Erythroblast (primary cell): ENCODE measurements at regions not wholly inside any gene's neighbourhood (a gene's known extent, or its start where the extent isn't known, plus 50 kb on each side); places are given as distances from the start of the nearest gene placed in this dataset.

Experiments
- DNase-seq, 2 experiments: peaks; one replicate each; lab custom pipeline; 2025; lab: John Stamatoyannopoulos, UW
- GATA1 ChIP-seq: IDR thresholded peaks from 2 replicates; pipeline ENCODE4 v1.6.1; 2011; ENCODE audit warnings: low read depth, mild to moderate bottlenecking, control low read depth, low read length, moderate library complexity
- POLR2A ChIP-seq: IDR thresholded peaks from 2 replicates; pipeline ENCODE4 v1.6.1; 2011; ENCODE audit warnings: mild to moderate bottlenecking, low read length

- no peak for TF ChIP-seq POLR2A
- TF ChIP-seq GATA1: no peak
Observed at GRCh38 chr13:57784633-57785032, 153.1 kb downstream of the PCDH17 start.

GRCh38 chr13:57787058-57787791 lies 155.7 kb downstream of the PCDH17 start:
- no peak for DNase-seq
- TF ChIP-seq POLR2A (no peak), GATA1 (no peak)

More at GRCh38 chr13:57784633-57785032, 153.1 kb downstream of the PCDH17 start:
- DNase-seq: no peak

DNA sequence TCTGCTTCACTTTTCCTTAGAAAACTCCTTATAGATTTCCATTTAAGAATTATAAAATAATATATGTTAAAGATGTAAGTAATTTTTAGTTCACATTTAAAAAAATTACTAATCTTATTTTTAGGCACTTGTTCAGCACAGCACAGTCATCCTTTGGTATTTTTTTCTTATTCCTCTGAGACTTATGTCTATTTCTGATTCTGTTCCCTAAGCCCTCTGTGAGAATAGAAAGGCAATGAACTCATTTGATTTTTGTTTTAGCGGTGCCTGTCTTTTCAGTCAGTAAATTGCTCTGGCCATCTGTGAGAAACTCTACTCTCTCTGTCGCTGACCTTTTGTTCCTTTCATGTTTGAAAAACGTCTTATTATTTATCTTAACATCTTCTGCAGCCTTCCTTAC lies 168.1 kb downstream of the PCDH17 start:
- no peak for DNase-seq
- TF ChIP-seq POLR2A (no peak), GATA1 (no peak)

DNA sequence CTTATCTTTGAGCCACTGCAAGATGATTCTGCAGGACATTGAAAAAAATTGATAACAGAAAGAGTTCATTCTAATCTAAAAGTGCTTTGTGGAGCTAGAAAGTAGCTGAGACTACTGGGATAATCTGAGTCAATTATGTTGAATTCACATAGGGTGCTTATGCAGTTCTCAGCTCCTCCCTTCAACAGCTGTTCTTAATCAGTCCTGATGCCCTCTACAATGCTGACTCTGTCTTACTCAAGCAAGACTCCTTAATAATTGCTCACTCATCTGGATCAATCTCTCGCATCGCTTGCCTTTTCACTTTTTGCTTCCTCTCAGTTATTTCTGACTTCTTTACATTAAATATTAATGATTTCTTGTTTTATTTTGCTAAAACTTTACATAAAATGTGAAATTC lies 182.1 kb downstream of the PCDH17 start:
- no peak for TF ChIP-seq POLR2A
- peak; percentile 24 to 80 for DNase-seq

- TF ChIP-seq GATA1: no peak
- no peak for TF ChIP-seq POLR2A
- DNase-seq: no peak
Observed at GRCh38 chr13:57815600-57815999, 184.1 kb downstream of the PCDH17 start.

DNA sequence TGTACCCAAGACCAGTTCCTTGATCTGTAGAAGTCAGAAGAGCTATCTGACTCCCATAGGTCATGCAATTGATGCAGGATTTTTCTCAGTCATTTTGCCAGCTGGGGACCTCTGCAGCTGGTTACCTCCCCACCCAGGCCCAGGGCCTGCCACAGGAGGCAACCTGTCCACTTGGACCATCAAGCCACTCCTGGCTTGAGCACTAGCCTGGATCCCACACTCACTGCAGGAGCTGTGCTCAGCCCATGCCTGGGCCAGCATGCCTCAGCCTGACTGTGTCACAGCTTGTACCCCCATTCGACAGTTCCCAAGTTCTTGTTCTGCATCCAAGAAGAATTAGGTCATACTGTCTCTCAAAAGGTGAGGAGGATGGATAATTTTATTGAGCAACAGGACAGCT lies 189.4 kb downstream of the PCDH17 start:
- DNase-seq: no peak
- no peak for TF ChIP-seq GATA1
- no peak for TF ChIP-seq POLR2A

- TF ChIP-seq POLR2A (no peak), GATA1 (no peak)
Observed at GRCh38 chr13:57823704-57824103, 192.2 kb downstream of the PCDH17 start.

DNA sequence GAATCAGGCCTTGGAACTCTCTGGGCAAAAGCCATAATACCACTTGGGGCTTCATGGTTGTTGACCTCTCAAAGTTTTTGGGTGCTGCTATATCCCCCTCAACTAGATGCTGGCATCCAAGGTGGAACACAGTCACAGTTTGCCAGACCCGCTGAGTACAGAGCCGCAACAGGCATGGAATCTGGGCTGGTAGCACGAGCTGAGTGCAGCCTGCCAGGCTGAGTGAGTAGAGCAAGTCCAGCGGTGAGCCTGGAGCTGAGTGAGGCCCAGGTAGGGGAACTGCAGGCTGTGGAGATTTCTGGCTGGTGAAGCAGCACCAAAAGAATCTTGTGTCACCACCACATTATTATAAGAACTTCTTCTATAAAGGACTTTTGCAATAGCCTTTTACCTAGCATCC lies 192.6 kb downstream of the PCDH17 start:
- TF ChIP-seq GATA1 (no peak), POLR2A (no peak)
- DNase-seq: no peak

More at GRCh38 chr13:57823704-57824103, 192.2 kb downstream of the PCDH17 start:
- DNase-seq: no peak

DNA sequence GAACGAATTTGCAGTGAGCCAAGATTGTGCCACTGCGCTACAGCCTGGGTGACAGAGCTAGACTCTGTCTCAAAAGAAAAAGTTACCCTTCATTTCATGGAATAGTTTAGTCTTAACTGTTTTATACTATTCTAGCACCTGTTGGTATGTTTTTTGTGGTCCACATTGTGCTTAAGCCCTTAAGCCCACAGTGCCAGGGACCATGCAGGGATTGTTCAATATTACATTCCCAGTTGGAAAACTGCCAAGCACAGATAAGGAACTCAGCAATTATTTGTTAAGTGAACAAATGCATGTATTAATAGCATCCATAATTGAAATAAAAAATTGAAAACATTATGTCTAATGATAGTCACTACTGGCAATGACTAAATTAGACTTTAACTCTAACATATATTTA lies 193.5 kb downstream of the PCDH17 start:
- TF ChIP-seq POLR2A (no peak), GATA1 (no peak)
- DNase-seq: no peak

DNA sequence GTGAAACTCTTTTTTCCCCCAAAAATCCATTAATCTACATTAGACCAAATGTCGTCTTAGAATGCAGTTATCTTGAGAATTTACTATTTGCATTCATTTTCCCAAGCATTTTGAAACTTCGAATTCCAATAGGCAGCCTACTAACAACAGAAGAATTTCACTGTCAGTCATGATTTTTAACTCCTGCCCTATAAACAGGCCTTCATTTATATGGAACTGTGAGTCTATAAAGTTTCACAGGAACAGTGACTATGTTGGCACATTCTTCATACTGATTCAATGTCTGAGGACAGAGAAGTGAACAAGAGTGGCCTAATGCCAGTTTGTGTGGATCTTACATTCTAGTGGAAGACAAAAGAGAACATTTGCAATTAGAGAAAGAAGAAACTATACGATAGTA lies 198.0 kb downstream of the PCDH17 start:
- no peak for TF ChIP-seq POLR2A
- TF ChIP-seq GATA1: no peak
- no peak for DNase-seq

DNA sequence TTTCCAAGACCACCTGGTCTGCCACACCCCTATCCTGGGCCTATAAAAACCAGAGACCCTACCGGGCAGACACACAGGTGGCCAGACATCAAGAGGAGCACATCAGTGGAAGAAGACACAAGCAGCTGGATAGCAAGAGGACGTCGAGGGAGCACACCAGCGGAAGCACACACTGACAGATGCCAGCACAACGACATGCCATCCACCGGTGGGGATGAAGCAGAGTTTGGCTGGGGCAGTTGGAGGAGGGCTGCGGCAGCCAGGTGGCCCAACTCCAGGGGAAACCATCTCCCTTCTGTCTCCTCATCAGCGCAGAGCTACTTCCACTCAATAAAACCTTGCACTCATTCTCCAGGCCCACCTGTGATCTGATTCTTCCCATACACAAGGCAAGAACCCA lies 200.6 kb downstream of the PCDH17 start:
- no peak for TF ChIP-seq POLR2A
- no peak for TF ChIP-seq GATA1
- no peak for DNase-seq

DNA sequence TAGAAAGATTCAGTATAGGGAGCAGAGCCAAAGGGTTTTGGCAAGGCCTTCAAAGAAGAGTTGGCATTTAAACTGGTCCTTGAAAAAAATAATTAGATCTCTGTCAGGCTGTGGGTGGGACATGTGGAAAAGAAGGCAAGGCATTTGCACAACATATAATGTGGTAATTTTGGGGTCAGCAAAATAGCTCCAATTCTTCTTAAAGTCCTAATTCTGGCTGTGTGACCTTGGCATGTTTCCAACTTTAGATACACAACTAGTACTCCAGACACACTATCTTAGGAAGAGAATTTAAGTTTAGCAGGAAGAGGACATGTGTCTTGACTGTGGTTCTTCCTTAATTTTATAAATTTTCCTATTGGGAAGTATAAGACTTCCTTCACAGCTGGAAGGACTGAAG lies 206.3 kb downstream of the PCDH17 start:
- no peak for DNase-seq
- TF ChIP-seq POLR2A: no peak
- no peak for TF ChIP-seq GATA1

GRCh38 chr13:57843521-57843920 lies 212.0 kb downstream of the PCDH17 start:
- no peak for DNase-seq
- no peak for TF ChIP-seq POLR2A

DNA sequence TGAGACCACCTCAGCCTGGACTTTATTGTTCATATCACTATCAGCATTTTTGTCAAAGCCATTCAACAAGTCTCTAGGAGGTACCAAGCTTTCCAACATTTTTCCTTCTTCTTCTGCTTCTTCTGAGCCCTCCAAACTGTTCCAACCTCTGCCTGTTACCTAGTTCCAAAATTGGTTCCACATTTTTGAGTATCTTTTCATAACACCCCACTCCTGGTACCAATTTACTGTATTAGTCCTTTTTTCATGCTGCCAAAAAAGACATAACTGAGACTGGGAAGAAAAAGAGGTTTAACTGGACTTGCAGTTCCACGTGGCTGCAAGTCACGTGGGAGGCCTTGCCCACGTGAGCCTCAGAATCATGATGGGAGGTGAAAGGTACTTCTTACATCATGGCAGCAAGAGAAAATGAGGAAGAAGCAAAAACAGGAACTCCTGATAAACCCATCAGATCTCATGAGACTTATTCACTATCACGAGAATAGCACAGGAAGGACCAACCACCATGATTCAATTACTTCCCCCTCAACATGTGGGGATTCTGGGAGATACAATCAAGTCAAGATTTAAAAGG lies 215.1 kb downstream of the PCDH17 start:
- no peak for DNase-seq
- TF ChIP-seq POLR2A (no peak), GATA1 (no peak)

- DNase-seq: no peak
- no peak for TF ChIP-seq POLR2A
- TF ChIP-seq GATA1: no peak
Observed at GRCh38 chr13:57857945-57858344, 226.4 kb downstream of the PCDH17 start.

DNA sequence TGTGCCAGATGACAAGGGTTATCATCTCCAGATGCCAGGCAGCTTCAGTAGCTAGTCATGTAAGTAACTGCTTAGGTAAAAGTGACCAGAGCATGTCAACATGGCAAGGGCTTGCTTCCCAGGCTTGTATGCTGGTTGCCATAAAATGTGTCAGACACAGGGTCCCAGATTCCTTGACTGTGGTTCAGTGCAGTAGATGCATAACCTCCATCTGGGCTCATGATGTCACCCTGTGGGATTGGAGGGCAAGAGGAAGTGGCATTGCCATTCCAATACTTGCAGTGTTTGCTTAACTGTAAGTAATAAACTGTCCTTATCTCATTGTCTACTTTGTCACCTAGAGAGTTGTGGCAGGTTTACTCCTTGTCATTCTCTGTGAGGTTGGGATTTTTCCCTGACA lies 226.8 kb downstream of the PCDH17 start:
- TF ChIP-seq POLR2A (no peak), GATA1 (no peak)
- no peak for DNase-seq
